GM18519 (cell line): ENCODE measurements at regions not wholly inside any gene's neighbourhood (a gene's known extent, or its start where the extent isn't known, plus 50 kb on each side); places are given as distances from the start of the nearest gene placed in this dataset.
"Not testable (repeated sequence)": the region's sequence is repeated elsewhere in the genome, so short reads cannot be mapped to it uniquely, and the experiment has no call there.

Experiments used
- ATAC-seq: cut with Tn5 transposase; IDR thresholded peaks from one replicate; pipeline ENCODE4 v1.9.1; 2021; ENCODE audit warnings: mild to moderate bottlenecking, moderate library complexity; ENCODE audit not compliant: unreplicated experiment, low FRiP score

DNA sequence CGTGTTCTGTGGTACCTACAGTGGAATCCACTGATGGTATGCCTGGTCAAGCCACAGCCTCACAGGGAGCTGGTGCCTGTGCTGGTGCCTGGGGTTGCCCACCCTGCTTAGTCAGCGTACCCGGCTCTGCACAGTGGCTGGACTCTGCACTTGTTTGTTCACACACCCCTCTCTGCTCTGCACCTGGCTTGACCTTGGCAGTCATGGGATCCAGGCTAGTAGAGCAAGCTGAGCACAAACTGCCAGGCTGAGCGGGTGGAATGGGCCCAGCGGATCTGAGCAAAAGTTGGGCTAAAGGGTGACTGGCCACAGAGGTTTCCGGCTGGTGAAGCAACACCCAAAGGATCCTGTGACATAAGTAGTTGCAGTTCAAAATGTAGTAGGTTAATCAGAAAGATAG is 163.5 kb downstream of the CDH19 start:
- ATAC-seq, result no peak

DNA sequence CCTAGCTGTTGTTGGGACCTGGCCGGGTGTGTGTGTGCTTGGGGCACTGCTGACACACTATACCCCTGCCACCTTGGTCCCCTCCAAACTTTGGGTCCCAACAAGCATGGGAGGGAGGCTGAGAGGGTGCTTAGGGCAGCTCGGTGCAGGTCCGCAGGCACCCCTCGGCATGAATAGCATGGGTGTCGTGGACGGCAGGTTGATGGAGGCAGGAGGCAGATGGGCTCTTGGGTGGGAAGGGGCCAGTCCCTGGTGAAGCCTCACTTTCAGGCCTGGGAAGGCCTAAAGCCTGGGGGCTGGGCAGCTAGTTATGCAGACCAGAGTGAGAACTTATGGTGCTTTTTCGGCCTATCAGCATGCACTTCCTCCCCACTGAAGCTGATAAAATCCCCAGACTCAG is 164.2 kb downstream of the CDH19 start:
- no peak for ATAC-seq

DNA sequence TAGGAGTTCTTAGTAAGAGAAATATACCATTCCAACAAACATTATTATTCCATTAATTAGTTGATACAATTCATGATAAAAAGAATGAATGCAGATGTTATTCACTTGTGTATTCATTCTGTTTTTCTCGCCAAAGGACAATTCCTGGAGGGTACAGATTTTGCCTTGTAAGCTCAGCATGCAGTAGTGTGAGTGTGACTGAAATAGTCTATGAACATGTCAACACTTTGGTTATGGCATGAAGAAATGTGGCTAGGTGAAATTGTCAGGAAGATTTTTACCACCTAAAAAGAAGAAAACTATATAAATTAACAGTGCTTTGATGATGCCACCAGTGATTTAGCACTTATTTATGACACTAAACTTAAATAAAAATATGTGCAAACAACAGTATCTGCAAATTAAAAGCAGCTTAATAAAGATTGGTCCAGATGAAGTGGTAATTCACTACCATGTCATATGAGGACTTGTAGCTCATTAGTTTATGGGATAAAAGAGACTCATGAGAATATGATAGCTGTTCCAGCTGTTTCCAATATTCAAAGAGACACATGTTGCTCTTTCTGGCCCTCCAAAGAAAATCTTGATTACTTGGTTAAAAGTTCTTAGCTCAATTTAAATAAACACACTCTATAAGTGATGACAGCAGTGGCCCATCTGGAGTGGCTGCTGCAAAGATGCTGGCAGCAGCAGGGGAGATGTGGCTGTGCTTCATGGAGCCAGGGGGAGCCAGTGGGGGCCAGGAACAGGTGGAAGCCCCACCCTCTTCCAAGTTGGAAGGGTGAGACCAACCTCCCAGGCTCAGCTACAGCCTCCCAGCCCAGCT is 165.0 kb downstream of the CDH19 start:
- ATAC-seq, result no peak

DNA sequence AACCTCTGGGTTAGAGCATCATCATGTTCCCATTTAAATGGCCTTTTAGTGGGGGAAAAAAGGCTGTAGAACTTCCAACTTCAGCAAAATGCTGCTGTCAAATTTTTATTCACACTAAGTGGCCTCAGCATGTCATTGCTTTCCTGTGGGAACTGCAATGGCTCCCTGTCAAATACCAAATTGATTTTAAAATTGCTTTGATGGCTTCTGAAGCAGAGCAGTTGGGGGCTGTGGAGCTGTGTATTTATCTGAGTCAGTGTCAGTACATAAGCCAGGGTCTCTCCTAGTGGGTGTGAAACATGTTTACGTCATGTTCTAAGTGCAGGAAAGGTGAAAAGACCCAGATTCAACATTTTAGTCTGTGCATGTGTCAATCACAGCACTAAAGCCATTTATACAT is 171.3 kb downstream of the CDH19 start:
- no peak for ATAC-seq

DNA sequence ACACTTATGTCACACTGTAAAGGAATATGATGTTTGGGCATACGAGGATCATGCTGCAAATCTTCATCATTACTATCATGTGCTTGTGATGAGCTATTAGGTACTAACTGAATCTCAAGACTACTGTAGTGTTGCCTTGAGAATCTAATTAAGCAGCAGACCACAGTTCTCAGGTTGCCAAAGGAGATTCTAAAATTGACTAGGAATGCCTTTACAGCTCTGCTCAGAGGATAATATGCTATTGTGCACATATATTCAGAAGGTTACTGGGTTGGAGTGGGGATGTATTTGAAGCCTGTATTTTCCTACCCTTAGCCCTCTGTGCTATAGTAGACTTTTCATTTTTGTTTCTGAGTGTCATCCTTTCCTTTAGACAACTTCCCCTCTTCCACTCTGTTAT is 175.1 kb downstream of the CDH19 start:
- ATAC-seq, result no peak

DNA sequence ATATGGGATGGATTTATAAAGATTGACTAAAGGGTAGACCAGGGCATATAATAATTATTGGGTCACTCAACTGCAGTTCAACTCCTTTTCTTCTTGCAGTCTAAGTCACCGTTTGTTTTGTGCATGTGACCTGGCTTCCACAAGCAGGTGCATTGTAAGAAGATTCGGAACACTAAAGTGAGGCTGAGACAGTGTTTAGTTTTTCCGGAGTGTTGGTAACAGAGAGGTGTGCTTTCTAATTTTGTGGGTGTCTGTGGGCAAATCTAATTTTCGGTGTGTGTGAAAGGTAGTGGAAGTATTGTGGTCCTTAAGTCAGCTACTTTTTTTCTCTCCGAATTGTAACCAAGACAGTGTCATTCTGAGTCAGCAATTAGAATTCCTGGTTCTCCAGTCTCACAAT is 184.5 kb downstream of the CDH19 start:
- no peak for ATAC-seq

DNA sequence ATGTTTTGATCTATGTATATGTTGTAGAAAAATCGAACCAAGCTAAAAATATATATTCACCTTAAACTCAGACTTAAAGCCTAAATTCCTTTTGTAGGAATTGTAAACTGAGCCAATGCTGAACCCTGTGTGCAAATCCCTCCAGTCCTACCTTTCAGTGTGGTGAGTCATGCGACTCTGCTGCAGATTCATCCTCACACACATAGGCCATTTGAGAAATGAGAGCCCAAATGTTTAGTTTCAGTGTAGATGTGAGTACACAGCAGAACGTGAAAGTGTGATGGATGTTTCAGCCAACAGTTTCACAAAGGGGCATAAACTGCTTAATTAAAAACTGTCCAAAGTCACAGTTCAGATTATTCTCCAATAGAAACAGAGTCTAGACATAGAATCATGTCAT is 193.2 kb downstream of the CDH19 start:
- ATAC-seq, result no peak

DNA sequence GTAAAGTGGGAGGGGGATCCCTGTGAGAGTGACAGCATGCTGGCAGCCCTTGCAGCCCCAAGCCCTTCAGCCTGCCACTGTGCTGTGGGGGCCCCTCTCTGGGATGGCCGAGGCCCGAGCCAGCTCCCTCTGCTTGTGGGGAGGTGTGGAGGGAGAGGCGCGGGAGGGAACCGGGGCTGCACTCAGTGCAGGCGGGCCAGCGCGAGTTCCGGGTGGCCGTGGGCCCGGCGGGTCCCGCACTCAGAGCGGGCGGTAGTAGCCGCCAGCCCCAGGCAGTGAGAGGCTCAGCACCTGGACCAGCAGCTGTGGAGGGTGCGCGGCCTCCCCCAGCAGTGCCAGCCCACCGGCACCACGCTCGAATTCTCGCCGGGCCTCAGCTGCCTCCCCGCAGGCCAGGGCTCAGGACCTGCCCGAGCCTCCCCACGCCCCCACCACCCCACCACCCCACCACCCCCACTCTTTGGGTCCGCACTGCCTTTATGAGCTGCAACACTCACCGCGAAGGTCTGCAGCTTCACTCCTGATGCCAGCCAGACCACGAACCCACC is 208.1 kb downstream of the CDH19 start:
- no peak for ATAC-seq

DNA sequence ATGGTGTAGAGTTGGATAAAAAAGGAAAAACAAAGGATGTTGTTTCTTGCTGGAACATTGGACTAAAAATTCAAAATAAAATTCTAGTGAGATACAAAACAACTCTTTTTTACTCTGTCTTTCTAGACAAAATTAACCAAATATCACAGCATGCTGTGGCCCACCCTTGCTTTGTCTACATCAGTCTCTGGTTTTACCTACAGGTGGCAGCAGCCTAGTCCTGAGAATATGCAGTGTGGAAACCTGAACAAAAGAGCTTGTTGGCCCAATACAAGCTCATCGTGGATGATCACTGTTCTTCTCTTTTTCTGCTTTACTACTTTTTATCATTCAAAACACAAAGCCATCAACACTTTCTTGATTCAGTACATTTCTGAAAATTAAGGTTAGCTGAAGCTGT is 210.4 kb downstream of the CDH19 start:
- no peak for ATAC-seq

DNA sequence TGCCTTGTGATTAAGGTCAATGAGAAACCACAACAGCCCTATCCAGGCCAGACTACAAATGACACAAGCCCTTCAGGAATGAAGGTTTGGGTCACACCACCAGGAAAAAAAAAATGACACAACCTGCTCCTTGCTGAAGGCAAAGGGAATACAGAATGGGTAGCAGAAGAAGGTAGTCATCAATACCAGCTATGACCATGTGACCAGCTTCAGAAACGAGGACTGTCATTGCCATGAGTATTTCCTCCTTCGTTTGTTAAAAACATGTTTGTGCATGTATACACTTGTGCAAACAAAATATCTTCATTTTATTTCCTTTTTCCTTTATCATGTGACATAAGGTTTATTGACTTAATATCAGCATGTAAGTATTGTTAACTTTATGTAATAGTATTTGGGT is 226.6 kb downstream of the CDH19 start:
- no peak for ATAC-seq

DNA sequence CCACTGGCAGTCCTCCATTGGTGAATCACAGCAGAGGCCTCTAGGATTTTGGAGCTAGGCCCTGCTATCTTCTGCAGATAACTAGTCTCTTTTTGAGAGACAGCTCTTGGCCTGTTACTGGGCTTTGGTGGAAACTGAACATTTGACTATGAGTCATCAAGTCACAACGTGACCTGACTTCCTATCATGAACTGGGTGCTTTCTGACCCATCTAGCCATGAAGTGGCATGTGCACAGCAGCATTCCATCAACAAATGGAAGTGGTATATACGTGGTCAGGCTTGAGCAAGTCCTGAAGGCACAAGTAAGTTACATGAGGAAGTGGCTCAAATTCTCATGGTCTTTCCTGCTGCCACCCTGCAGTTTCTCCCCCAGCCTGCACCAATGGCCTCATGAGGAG is 228.5 kb downstream of the CDH19 start:
- ATAC-seq, result not testable (repeated sequence)

DNA sequence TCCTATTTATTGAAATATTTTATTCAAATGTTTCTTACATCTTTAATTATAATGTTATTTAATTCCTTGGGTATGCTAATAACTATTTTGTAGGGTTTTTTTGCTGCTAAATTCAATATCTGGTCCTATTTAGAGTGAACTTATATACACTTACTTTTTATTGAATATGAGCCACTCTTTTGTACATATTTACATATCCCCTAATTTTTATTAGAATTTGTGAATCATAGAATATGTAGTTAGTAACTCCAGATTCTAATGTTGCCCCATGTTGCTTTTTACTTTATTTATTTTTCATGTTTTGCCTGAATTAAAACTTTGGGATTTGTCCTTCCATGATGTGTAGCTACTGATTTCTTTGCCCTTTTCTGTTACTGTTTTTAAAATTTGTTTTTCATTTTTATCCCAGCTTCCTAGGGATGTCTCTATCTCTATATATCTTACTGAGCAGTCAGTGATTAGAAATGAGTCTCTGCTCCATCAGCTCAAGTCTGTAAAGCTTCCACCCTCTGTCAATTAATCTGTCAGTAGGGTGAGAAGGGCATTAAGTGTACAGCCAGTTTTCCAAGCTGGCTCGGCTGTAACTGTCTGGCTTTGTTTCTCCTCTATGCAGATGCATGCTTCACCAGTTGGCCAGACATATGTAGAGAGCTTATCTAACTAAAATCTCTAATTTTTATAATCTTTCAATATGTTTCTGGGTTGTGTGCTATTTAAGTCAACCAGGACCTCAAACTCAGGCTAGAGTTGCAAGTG is 256.9 kb downstream of the CDH19 start:
- no peak for ATAC-seq

DNA sequence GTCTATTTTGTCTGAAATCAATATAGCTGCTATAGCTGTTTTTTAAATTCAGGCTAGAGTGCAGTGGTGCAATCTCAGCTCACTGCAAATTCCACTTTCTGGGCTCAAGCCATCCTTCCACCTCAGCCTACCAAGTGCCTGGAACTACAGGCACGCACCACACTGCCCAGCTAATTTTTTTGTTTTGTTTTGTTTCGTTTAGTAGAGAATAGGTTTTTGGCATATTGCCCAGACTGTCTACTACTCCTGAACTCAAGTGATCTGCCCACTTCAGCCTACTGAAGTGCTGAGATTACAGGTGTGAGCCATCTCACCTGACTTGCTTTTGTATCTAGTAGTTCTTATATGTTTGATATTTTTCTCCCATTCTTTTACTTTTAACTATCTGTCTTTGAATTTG is 259.7 kb downstream of the CDH19 start:
- no peak for ATAC-seq

DNA sequence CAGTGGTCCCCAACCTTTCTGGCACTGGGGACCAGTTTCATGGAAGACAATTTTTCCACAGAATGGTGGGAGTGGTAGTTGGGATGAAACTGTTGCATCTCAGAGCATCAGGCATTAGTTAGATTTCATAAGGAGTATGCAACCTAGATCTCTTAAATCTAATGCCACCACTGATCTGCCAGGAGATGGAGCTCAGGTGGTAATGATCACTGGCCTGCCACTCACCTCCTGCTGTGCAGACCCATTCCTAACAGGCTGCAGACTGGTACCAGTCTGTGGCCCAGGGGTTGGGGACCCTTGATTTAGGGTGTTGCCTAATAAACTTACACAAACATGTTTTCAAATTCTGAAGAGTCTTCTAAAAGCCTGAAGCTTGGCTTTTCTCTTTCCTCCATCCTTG is 261.3 kb downstream of the CDH19 start:
- ATAC-seq, result no peak

DNA sequence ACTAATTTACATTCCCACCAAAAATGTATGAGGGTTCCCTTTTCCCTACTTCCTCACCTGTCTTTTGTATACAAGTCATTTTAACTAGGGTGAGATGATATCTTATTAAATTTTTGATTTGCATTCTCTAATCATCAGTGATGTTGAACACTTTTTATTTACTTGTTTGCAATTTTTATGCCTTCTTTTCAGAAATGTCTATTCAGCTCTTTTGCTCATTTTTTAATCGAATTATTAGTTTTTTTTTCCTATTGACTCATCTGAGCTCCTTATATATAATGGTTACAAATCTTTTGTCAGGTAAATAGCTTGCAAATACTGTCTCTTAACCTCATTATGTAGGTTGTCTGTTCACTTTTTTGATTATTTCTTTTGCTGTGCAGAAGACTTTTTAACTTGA is 269.4 kb downstream of the CDH19 start:
- no peak for ATAC-seq

DNA sequence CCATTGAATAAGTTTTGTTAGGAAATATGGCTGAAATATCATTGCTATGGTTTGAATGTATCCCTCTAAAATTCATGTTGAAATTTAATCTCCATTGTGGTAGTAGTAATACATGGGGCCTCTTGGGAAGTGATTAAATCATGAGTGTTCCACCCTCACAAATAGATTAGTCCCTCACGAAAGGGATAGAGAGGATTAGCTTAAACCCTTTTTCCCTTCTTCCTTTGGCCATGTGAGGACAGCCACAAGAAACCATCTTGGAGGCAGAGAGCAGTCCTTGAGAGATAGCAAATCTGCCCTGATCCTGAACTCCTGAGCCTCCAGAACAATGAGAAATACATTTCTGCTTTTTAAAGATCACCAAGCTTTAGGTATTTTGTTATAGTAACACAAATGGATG is 274.2 kb downstream of the CDH19 start:
- no peak for ATAC-seq

DNA sequence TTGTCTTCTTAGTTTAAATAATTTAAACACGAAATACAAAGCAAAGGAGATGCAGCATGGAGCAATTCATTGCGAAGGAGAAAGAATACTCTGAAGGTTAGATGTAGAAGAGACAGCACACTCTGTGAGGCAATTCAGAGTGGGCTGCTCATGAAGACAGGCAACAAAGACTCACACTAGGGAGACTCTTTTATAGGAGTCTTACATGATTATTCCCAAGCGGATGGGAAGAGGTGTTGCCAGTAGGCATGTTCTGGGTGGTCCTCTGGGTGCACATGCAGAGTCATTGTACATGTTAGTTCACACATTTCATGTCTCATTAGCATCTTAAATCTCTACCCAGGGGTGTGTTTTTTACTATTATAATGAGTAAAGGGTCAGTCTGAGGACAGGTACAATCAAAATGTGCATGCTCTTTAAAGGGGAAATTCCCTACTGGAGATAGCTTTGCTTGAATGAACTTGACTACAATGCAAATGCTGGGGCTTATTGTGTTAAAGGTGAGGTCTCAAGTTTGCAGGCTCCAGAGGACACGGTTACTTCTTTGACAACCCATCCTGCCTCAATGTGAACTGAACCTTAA is 275.5 kb downstream of the CDH19 start:
- ATAC-seq, result no peak

DNA sequence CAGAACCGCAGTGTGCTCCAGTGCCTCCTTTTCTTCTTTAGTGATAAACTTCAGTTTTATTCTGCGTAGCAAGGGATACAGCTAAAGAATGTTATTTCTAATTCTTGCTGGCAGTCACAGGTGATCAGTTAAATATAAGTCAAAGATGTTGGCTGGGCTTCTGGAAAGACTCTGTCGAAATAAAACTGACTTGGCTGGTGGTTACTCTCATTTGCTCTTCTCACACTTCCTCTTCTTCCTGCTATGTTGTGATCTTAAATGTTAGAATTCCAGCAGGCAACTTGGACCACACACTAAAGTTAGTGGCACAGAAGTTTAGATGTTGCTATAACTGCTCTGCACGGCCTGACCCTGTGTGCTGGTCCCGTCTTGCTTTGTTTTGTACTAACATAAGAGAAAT is 278.6 kb downstream of the CDH19 start:
- ATAC-seq, result no peak

DNA sequence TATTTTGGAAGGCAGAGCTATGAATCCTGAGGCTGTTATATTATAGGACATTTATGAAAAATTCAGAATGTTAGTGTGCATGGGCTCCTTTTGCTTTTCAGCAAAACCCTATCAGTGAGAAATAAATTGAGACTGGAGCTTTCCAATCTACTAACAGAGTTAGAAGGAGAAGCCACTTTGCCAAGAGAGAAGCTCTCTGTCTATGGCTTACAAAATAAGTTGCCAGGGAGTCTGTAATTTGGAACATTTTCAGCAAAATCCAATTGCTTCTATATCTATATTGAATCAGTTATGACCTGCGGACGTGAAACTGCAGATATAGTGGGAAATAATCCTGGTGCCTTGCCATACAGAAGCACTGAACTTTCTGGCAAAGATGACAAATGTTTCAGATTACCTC is 279.3 kb downstream of the CDH19 start:
- ATAC-seq, result no peak

DNA sequence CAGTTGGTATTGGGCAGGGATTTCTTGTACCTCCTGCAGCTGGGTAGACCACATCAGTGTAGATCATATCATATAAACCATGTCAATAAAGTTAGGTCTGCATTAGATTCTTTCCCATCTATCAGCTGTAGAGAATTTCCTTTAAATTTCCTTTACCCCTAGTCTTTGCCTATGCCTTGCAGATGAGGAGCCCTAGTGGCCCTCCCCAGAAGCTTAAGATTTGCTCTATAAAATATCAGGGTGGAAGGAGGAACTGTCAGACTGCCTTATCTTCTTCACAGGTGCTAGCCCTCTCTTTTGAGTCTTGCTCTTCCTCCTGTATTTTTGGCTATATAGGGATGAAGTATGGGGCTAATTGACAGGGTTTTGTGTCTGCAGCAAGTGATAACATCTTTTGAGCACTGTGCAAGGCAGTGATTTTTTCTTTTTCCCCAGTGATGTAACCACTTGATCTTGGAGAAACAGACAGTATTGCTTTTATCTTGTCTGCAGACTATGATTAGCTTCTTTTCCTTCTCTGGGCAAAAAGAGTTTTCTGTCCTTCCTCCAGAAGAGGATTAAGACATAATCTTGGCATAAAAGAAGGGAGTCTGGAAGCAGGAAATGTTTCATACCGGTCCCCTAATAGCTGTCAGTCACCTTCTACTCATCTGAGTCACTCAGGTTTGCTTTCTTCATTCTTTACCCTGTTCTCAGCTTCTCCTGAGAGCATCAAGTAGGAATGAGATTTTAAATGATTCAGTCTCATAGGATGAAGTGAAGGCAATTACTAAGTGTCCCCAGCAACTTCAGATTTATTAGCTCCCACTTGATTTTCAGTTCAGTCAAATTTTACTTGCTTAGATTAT is 286.4 kb downstream of the CDH19 start:
- ATAC-seq, result no peak

DNA sequence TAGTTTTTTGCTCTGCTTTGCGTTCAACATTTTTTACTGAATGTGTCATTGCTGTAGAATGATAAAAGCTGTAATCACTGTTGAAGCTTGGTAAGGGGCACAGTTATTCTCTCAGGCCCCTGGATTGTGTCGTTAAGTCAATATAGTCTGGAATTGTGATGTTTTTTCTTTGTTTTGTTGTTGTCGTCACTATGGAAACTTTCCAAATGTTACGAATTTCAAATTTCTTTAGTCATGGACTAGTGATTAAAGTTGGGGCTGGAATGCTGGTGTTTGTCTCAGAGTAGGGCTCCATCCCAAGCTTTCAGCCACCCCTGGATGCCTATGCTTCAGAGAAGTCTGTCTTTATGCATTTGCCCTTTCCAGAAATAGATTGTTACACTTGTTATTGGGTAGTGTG is 287.2 kb downstream of the CDH19 start:
- ATAC-seq, result no peak
